Lung (tissue), 11 donors: ENCODE measurements at regions not wholly inside any gene's neighbourhood (a gene's known extent, or its start where the extent isn't known, plus 50 kb on each side); places are given as distances from the start of the nearest gene placed in this dataset.
A peak's percentile ranks its signal among the peaks of the same experiment; 100 is the strongest.

ENCODE experiments used
- ATAC-seq: fragments of 200-7000 bp; cut with Tn5 transposase; one replicate; pipeline ENCODE4 v1.9.1; 2020; ENCODE audit warnings: moderate number of reproducible peaks; ENCODE audit not compliant: insufficient read depth, low FRiP score
- DNase-seq, 3 donors: peaks; one replicate each; pipeline ENCODE4 v3.0.0-alpha.2; 2013 to 2017
- H3K27ac ChIP-seq, 2 donors: one replicate each; pipeline ENCODE4 v1.5.1; 2013; ENCODE audit warnings: mild to moderate bottlenecking in 2 of 2, moderate library complexity in 2 of 2, control low read depth in 1 of 2, inconsistent platforms in 1 of 2, low read depth in 1 of 2, low read length in 1 of 2
- H3K27me3 ChIP-seq, 3 donors: one replicate each; pipeline ENCODE4 v1.5.1; 2013; ENCODE audit warnings: low read length in 2 of 3; ENCODE audit not compliant: control insufficient read depth in 3 of 3, insufficient read depth in 3 of 3
- H3K36me3 ChIP-seq, 4 donors: one replicate each; pipeline ENCODE4 v1.5.1; 2013; ENCODE audit warnings: low read length in 4 of 4, mild to moderate bottlenecking in 1 of 4, moderate library complexity in 1 of 4; ENCODE audit not compliant: control insufficient read depth in 4 of 4, insufficient read depth in 4 of 4
- H3K4me1 ChIP-seq, 5 donors: one replicate each; pipeline ENCODE4 v1.5.1; 2013; ENCODE audit warnings: low read length in 5 of 5, mild to moderate bottlenecking in 2 of 5, moderate library complexity in 1 of 5; ENCODE audit not compliant: control insufficient read depth in 5 of 5, insufficient read depth in 5 of 5
- H3K4me3 ChIP-seq: one replicate; pipeline ENCODE4 v1.5.1; 2013; ENCODE audit warnings: mild to moderate bottlenecking, control low read depth, moderate library complexity
- H3K9ac ChIP-seq, 2 donors: one replicate each; pipeline ENCODE4 v1.5.1; 2013; ENCODE audit warnings: low read length in 2 of 2, control low read depth in 1 of 2; ENCODE audit not compliant: insufficient read depth in 1 of 2
- H3K9me3 ChIP-seq, 4 donors: one replicate each; pipeline ENCODE4 v1.5.1; 2013; ENCODE audit warnings: low read length in 3 of 4, mild to moderate bottlenecking in 1 of 4, moderate library complexity in 1 of 4; ENCODE audit not compliant: control insufficient read depth in 4 of 4, insufficient read depth in 3 of 4
- CTCF ChIP-seq: IDR thresholded peaks from 2 replicates; pipeline ENCODE4 v1.5.1; 2012; ENCODE audit warnings: mild to moderate bottlenecking; ENCODE audit errors: control extremely low read depth, extremely low read depth
- WGBS, 2 donors: extraction: QIAGEN DNeasy Blood & Tissue Kit; methylation state at CpG; one replicate each; pipeline ENCODE4 v1.1.7; 2013; 5-methylcytosine and 5-hydroxymethylcytosine counted together
- donor health status: control.
- donor health status: control.
- donor health status: Bipolar disorder and iron deficiency.
- donor health status: healthy.
- donor health status: DM: yes; HTN: yes; CAD: no.

- DNase-seq (no peak), ATAC-seq (no peak)
- no peak for TF ChIP-seq CTCF
- Histone ChIP-seq H3K4me1 (peaks cover 1 to 33% (median 17%) of the 10 kb centered on the region in 5 donors), H3K27ac (no peak overlapping the region), H3K9me3 (no peaks in the 10 kb centered on the region), H3K36me3 (no peaks in the 10 kb centered on the region), H3K9ac (no peak overlapping the region), H3K4me3 (no peak overlapping the region), H3K27me3 (no peaks in the 10 kb centered on the region)
- WGBS, 2 donors = 77 to 87% methylated on average over 4 of the region's 4 CpGs
Measured at GRCh38 chr6:139475646-139476045, 101.2 kb upstream of the CITED2 start.

GRCh38 chr6:139475241-139475640 is 100.8 kb upstream of the CITED2 start:
- no peaks in the 10 kb centered on the region for H3K9me3 ChIP-seq
- WGBS, 2 donors = 87 to 89% methylated on average over 5 of the region's 5 CpGs
- no peak overlapping the region for H3K4me3 ChIP-seq
- H3K27me3 ChIP-seq = no peaks in the 10 kb centered on the region
- H3K9ac ChIP-seq = no peak overlapping the region
- H3K4me1 ChIP-seq = peaks cover 1 to 33% (median 17%) of the 10 kb centered on the region in 5 donors
- DNase-seq (no peak), ATAC-seq (no peak)
- no peaks in the 10 kb centered on the region for H3K36me3 ChIP-seq
- H3K27ac ChIP-seq = no peak overlapping the region
- TF ChIP-seq CTCF = no peak

- H3K4me1 ChIP-seq = peaks cover 1 to 33% (median 17%) of the 10 kb centered on the region in 5 donors
- no peaks in the 10 kb centered on the region for H3K9me3 ChIP-seq
- no peak overlapping the region for H3K4me3 ChIP-seq
- no peaks in the 10 kb centered on the region for H3K36me3 ChIP-seq
- H3K9ac ChIP-seq = peak overlapping the region in 1 of 2 donors; percentile 51
- DNase-seq (peak; percentile 81 to 97 (median 94)), ATAC-seq (no peak)
- TF ChIP-seq CTCF = no peak
- H3K27ac ChIP-seq = no peak overlapping the region
- 17 to 21% methylated on average over 7 of the region's 7 CpGs for WGBS, 2 donors
- H3K27me3 ChIP-seq = no peaks in the 10 kb centered on the region
Measured at GRCh38 chr6:139474145-139475108, 100.0 kb upstream of the CITED2 start.
